ENCODE measurements at regions not wholly inside any gene's neighbourhood (a gene's known extent, or its start where the extent isn't known, plus 50 kb on each side); places are given as distances from the start of the nearest gene placed in this dataset.
"Not testable (repeated sequence)": the region's sequence is repeated elsewhere in the genome, so short reads cannot be mapped to it uniquely, and the experiment has no call there.

DNA sequence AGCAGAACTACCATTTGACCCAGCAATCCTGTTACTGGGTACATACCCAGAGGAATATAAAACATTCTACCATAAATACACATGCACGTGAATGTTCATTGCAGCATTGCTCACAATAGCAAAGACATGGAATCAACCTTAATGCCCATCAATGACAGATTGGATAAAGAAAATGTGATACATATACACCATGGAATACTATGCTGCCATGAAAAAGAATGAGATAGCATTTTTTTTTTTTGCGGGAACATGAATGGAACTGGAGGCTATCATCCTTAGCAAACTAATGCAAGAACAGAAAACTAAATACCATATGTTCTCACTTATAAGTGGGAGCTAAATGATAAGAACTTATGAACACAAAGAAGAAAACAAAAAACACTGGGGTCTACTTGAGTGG lies 72.5 kb upstream of the C1GALT1C1 start:
- POLR2A ChIA-PET; CTCF ChIA-PET; DNase-seq (ENCODE audit: low read depth in 1 of 2, low spot score in 1 of 2); H3K27ac ChIP-seq; H3K4me1 ChIP-seq; ATAC-seq; H3K4me3 ChIP-seq; H3K9me3 ChIP-seq; H3K4me2 ChIP-seq: not testable (repeated sequence)
- 72% methylated on average over 2 of the region's 2 CpGs for WGBS (ENCODE audit: missing lambda C conversion rate)
- peak; percentile 73 for FAIRE-seq

DNA sequence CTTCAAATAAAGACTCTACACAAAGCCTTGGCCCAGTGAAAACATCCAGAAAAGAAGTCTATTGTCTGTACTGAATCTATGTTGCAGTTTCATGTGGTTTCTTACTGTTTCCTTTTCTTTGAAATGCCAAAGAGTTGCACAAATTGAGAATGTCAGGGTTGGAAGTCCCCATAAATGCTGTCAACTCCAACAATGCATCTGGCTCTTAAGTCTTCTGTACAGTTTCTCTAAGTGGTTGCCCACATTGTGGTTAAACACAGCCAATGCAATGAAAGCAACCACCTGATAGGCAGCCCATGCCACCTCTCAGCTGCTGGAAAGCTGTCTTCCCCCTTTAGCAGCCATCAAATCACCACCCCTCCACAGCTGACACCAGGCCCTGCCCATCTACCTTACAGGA lies 67.2 kb upstream of the C1GALT1C1 start:
- ChIA-PET CTCF (no interaction called here), POLR2A (no interaction called here)
- Histone ChIP-seq H3K4me3 (no peak overlapping the region), H3K9me3 (peaks cover 10% of the 10 kb centered on the region; the same call in 1 of the 3 replicates), H3K27ac (no peak overlapping the region), H3K4me2 (no peak overlapping the region), H3K4me1 (no peaks in the 10 kb centered on the region)
- ATAC-seq (no peak), FAIRE-seq (no peak), DNase-seq (ENCODE audit: low read depth in 1 of 2, low spot score in 1 of 2) (no peak)
- TF ChIP-seq POLR2AphosphoS2 (conservative IDR thresholded peaks at IDR 0.05; ENCODE audit: low read length) (no peak), HEYL (CRISPR knock-in tag; IDR thresholded peaks at IDR 0.05) (no peak), ZSCAN20 (CRISPR knock-in tag; IDR thresholded peaks at IDR 0.05) (no peak), PHF8 (IDR thresholded peaks at IDR 0.05; ENCODE audit: borderline replicate concordance, low read depth) (no peak), CHD2 (IDR thresholded peaks at IDR 0.05; ENCODE audit: low read length, partially characterized antibody) (no peak), SREBF2 (IDR thresholded peaks at IDR 0.05) (no peak), MAZ (IDR thresholded peaks at IDR 0.05; ENCODE audit: borderline replicate concordance, low read depth, low read length) (no peak), FOXS1 (CRISPR knock-in tag; IDR thresholded peaks at IDR 0.05) (no peak), RFX5 (IDR thresholded peaks at IDR 0.05) (no peak), EHMT2 (IDR thresholded peaks at IDR 0.05; ENCODE audit: low read depth) (no peak), EHF (CRISPR knock-in tag; IDR thresholded peaks at IDR 0.05) (no peak), MYC (IDR thresholded peaks at IDR 0.05; ENCODE audit: borderline replicate concordance, low read length) (no peak), NR3C1 (IDR thresholded peaks at IDR 0.05) (no peak), TP53 (CRISPR knock-in tag; IDR thresholded peaks at IDR 0.05) (no peak)
- TF ChIP-seq, protein P1, sequence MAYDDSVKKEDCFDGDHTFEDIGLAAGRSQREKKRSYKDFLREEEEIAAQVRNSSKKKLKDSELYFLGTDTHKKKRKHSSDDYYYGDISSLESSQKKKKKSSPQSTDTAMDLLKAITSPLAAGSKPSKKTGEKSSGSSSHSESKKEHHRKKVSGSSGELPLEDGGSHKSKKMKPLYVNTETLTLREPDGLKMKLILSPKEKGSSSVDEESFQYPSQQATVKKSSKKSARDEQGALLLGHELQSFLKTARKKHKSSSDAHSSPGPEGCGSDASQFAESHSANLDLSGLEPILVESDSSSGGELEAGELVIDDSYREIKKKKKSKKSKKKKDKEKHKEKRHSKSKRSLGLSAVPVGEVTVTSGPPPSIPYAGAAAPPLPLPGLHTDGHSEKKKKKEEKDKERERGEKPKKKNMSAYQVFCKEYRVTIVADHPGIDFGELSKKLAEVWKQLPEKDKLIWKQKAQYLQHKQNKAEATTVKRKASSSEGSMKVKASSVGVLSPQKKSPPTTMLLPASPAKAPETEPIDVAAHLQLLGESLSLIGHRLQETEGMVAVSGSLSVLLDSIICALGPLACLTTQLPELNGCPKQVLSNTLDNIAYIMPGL (CRISPR knock-in tag; IDR thresholded peaks at IDR 0.05; ENCODE audit: borderline replicate concordance) = no peak
- TF ChIP-seq, protein P2, sequence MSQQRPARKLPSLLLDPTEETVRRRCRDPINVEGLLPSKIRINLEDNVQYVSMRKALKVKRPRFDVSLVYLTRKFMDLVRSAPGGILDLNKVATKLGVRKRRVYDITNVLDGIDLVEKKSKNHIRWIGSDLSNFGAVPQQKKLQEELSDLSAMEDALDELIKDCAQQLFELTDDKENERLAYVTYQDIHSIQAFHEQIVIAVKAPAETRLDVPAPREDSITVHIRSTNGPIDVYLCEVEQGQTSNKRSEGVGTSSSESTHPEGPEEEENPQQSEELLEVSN (IDR thresholded peaks at IDR 0.05; ENCODE audit: borderline replicate concordance, low read depth) = no peak

DNA sequence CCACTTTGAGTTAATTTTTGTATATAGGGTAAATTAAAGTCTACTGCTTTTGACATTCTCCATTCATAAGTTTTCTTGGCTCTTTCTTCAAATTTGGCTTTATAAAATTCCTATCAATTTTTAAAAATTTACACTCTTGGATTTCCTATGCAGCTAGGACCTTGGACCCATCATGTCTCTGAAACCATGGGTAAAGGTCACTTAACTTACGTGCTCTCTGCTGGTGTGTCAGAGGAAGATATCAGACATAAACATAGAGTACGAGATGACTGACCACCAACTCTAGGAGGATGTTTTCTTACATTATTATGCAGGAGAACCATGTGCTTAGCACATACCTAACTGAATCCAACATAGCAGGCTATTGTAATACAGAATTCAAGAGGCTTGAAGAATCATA lies 62.5 kb upstream of the C1GALT1C1 start:
- no peak for DNase-seq (ENCODE audit: low read depth in 1 of 2, low spot score in 1 of 2)
- no peak for TF ChIP-seq CBX8 (IDR thresholded peaks at IDR 0.05)
- TF ChIP-seq ZC3H11A (IDR thresholded peaks at IDR 0.05) = no peak
- TF ChIP-seq MAZ (IDR thresholded peaks at IDR 0.05; ENCODE audit: borderline replicate concordance, low read depth, low read length) = no peak
- TF ChIP-seq PHF8 (IDR thresholded peaks at IDR 0.05; ENCODE audit: borderline replicate concordance, low read depth) = no peak
- TF ChIP-seq HEYL (CRISPR knock-in tag; IDR thresholded peaks at IDR 0.05) = no peak
- no peak for TF ChIP-seq ZNF302 (CRISPR knock-in tag; IDR thresholded peaks at IDR 0.05)
- TF ChIP-seq, protein P3, sequence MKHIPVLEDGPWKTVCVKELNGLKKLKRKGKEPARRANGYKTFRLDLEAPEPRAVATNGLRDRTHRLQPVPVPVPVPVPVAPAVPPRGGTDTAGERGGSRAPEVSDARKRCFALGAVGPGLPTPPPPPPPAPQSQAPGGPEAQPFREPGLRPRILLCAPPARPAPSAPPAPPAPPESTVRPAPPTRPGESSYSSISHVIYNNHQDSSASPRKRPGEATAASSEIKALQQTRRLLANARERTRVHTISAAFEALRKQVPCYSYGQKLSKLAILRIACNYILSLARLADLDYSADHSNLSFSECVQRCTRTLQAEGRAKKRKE (CRISPR knock-in tag; IDR thresholded peaks at IDR 0.05; ENCODE audit: low read depth) = no peak
- TF ChIP-seq BHLHE40 (IDR thresholded peaks at IDR 0.05; ENCODE audit: low read depth, low read length) = no peak
- TF ChIP-seq FOSL2 (IDR thresholded peaks at IDR 0.05) = no peak
- no peak for TF ChIP-seq FOSL2 (CRISPR knock-in tag; IDR thresholded peaks at IDR 0.05)
- TF ChIP-seq, protein P4, sequence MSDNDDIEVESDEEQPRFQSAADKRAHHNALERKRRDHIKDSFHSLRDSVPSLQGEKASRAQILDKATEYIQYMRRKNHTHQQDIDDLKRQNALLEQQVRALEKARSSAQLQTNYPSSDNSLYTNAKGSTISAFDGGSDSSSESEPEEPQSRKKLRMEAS (IDR thresholded peaks at IDR 0.05) = no peak
- TF ChIP-seq JUN (IDR thresholded peaks at IDR 0.05) = no peak
- no peak for TF ChIP-seq RAD21 (conservative IDR thresholded peaks at IDR 0.05 in 1 of 2, IDR thresholded peaks at IDR 0.05 in 1 of 2)
- TF ChIP-seq RFX5 (IDR thresholded peaks at IDR 0.05) = no peak
- no peak for TF ChIP-seq EHF (CRISPR knock-in tag; IDR thresholded peaks at IDR 0.05)
- TF ChIP-seq, protein P2 (IDR thresholded peaks at IDR 0.05; ENCODE audit: borderline replicate concordance, low read depth) = no peak
- no peak for TF ChIP-seq POLR2AphosphoS2 (conservative IDR thresholded peaks at IDR 0.05; ENCODE audit: low read length)
- TF ChIP-seq NFE2L2 (conservative IDR thresholded peaks at IDR 0.05; ENCODE audit: low read length) = no peak
- TF ChIP-seq, protein P5, sequence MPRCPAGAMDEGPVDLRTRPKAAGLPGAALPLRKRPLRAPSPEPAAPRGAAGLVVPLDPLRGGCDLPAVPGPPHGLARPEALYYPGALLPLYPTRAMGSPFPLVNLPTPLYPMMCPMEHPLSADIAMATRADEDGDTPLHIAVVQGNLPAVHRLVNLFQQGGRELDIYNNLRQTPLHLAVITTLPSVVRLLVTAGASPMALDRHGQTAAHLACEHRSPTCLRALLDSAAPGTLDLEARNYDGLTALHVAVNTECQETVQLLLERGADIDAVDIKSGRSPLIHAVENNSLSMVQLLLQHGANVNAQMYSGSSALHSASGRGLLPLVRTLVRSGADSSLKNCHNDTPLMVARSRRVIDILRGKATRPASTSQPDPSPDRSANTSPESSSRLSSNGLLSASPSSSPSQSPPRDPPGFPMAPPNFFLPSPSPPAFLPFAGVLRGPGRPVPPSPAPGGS (IDR thresholded peaks at IDR 0.05) = no peak
- POLR2A ChIA-PET = no interaction called here
- Histone ChIP-seq H3K4me3 (no peak overlapping the region), H3K4me1 (no peaks in the 10 kb centered on the region), H3K4me2 (no peak overlapping the region), H3K27ac (no peak overlapping the region), H3K9me3 (no peaks in the 10 kb centered on the region)
- ATAC-seq = no peak
- no peak for FAIRE-seq
- CTCF ChIA-PET = no interaction called here
- WGBS (ENCODE audit: missing lambda C conversion rate) = 29% methylated on average over 2 of the region's 2 CpGs

Data from A549 (cell line).